CD4-positive, alpha-beta T cell (primary cell): ENCODE measurements at regions not wholly inside any gene's neighbourhood (a gene's known extent, or its start where the extent isn't known, plus 50 kb on each side); places are given as distances from the start of the nearest gene placed in this dataset.

Source experiments
- ATAC-seq: fragments of 200-7000 bp; cut with Tn5 transposase; one replicate; pipeline ENCODE4 v1.10.0; 2022; ENCODE audit warnings: mild to moderate bottlenecking; ENCODE audit not compliant: poor library complexity
- CTCF ChIA-PET: fragments of 350-600 bp; sonication (Branson Sonifier 250); formaldehyde crosslinking; loops from one replicate; lab custom pipeline; 2021; ENCODE audit warnings: antibody characterized with exemption, inconsistent platforms; lab: Charles Lee
- POLR2A ChIA-PET: fragments of 350-600 bp; sonication (Branson Sonifier 250); formaldehyde crosslinking; loops from one replicate; lab custom pipeline; 2021; ENCODE audit warnings: antibody characterized with exemption, inconsistent platforms; lab: Charles Lee
- DNase-seq, 14 experiments: peaks; one replicate each; pipeline ENCODE4 v3.0.0-alpha.2; 2013 to 2020; ENCODE audit warnings: mixed read lengths in 2 of 14
- H3K27ac ChIP-seq, 2 donors: one replicate each; pipeline versions ENCODE4 v1.5.1 to v1.7.0; 2013; ENCODE audit warnings: low read length in 2 of 2, low read depth in 1 of 2, mild to moderate bottlenecking in 1 of 2
- H3K27me3 ChIP-seq, 2 experiments: 1 replicate in 1 of 2; 2 replicates in 1 of 2; pipeline versions ENCODE4 v1.6.1 to v1.7.0; 2013; ENCODE audit warnings: low read length in 2 of 2, control low read depth in 1 of 2, mild to moderate bottlenecking in 1 of 2, moderate library complexity in 1 of 2; ENCODE audit not compliant: insufficient read depth in 2 of 2, control insufficient read depth in 1 of 2
- H3K36me3 ChIP-seq: one replicate; pipeline ENCODE4 v1.6.1; 2013; ENCODE audit warnings: low read length, control low read depth; ENCODE audit not compliant: insufficient read depth
- H3K4me1 ChIP-seq: one replicate; pipeline ENCODE4 v1.6.1; 2013; ENCODE audit warnings: low read length, control low read depth; ENCODE audit not compliant: insufficient read depth
- H3K4me3 ChIP-seq: one replicate; pipeline ENCODE4 v1.5.1; 2013; ENCODE audit warnings: mild to moderate bottlenecking, low read length, moderate library complexity
- H3K9me3 ChIP-seq, 2 experiments: 1 replicate in 1 of 2; 2 replicates in 1 of 2; pipeline versions ENCODE4 v1.6.1 to v1.7.0; 2013; ENCODE audit warnings: low read length in 2 of 2, mild to moderate bottlenecking in 2 of 2, control low read depth in 1 of 2, moderate library complexity in 1 of 2; ENCODE audit not compliant: control insufficient read depth in 1 of 2, insufficient read depth in 1 of 2
- H3K27ac Mint-ChIP-seq: one replicate; pipeline ENCODE4 v1.8.0; 2020; ENCODE audit warnings: mixed read lengths
- H3K27me3 Mint-ChIP-seq: one replicate; pipeline ENCODE4 v1.8.0; 2021; ENCODE audit warnings: mixed read lengths
- H3K36me3 Mint-ChIP-seq: one replicate; pipeline ENCODE4 v1.8.0; 2021; ENCODE audit warnings: low read depth, mixed read lengths
- H3K4me1 Mint-ChIP-seq: one replicate; pipeline ENCODE4 v1.8.0; 2021; ENCODE audit warnings: low read depth, mixed read lengths
- H3K4me3 Mint-ChIP-seq: one replicate; pipeline ENCODE4 v1.8.0; 2020; ENCODE audit warnings: mild to moderate bottlenecking, mixed read lengths
- H3K9me3 Mint-ChIP-seq: one replicate; pipeline ENCODE4 v1.8.0; 2020; ENCODE audit warnings: mixed read lengths
- CTCF ChIP-seq: fragments of 200-600 bp; IDR thresholded peaks from one replicate; pipeline ENCODE4 v1.8.0; 2022; ENCODE audit warnings: antibody characterized with exemption, mild to moderate bottlenecking
- intact Hi-C, 2 experiments: fragments of 100-400 bp; cut with DNase I in 1 of 2; cut with micrococcal nuclease in 1 of 2; formaldehyde crosslinking; loops; one replicate each; pipeline versions ENCODE4 v1.15.1 to v1.9.0; 2023 to 2025; cut with DNase I, micrococcal nuclease

- ATAC-seq (no peak), DNase-seq (no peak)
- no peak overlapping the region for H3K4me3 ChIP-seq
- CTCF ChIA-PET = no interaction called here
- Mint-ChIP-seq H3K27me3 (no peaks in the 10 kb centered on the region), H3K4me3 (no peak overlapping the region), H3K9me3 (no peaks in the 10 kb centered on the region), H3K4me1 (no peaks in the 10 kb centered on the region), H3K36me3 (no peaks in the 10 kb centered on the region), H3K27ac (no peak overlapping the region)
- H3K9me3 ChIP-seq = no peaks in the 10 kb centered on the region
- H3K4me1 ChIP-seq = no peaks in the 10 kb centered on the region
- H3K27ac ChIP-seq = no peak overlapping the region
- no peak for TF ChIP-seq CTCF
- intact Hi-C loops = no loop called here
- POLR2A ChIA-PET = no interaction called here
- no peaks in the 10 kb centered on the region for H3K36me3 ChIP-seq
- H3K27me3 ChIP-seq = no peaks in the 10 kb centered on the region
These were observed 739.2 kb downstream of the MRPL39 start for GRCh38 chr21:24868117-24868516.

- H3K4me1 Mint-ChIP-seq = no peaks in the 10 kb centered on the region
- ChIA-PET POLR2A (no interaction called here), CTCF (no interaction called here)
- Histone ChIP-seq H3K36me3 (no peaks in the 10 kb centered on the region), H3K4me3 (no peak overlapping the region), H3K27ac (no peak overlapping the region), H3K27me3 (no peaks in the 10 kb centered on the region), H3K4me1 (no peaks in the 10 kb centered on the region), H3K9me3 (no peaks in the 10 kb centered on the region)
- H3K9me3 Mint-ChIP-seq = no peaks in the 10 kb centered on the region
- TF ChIP-seq CTCF = no peak
- no peak overlapping the region for H3K4me3 Mint-ChIP-seq
- H3K36me3 Mint-ChIP-seq = no peaks in the 10 kb centered on the region
- no peaks in the 10 kb centered on the region for H3K27me3 Mint-ChIP-seq
- ATAC-seq (no peak), DNase-seq (no peak)
- intact Hi-C loops = no loop called here
- H3K27ac Mint-ChIP-seq = no peak overlapping the region
These were observed 745.8 kb downstream of the MRPL39 start for GRCh38 chr21:24861471-24861870.

GRCh38 chr21:24856326-24856725, 751.0 kb downstream of the MRPL39 start:
- ATAC-seq (no peak), DNase-seq (no peak)
- Histone ChIP-seq H3K36me3 (no peaks in the 10 kb centered on the region), H3K4me3 (no peak overlapping the region), H3K9me3 (no peaks in the 10 kb centered on the region), H3K4me1 (no peaks in the 10 kb centered on the region), H3K27me3 (no peaks in the 10 kb centered on the region), H3K27ac (no peak overlapping the region)
- intact Hi-C loops = no loop called here
- Mint-ChIP-seq H3K4me1 (no peaks in the 10 kb centered on the region), H3K27ac (no peak overlapping the region), H3K9me3 (peaks cover 4% of the 10 kb centered on the region), H3K4me3 (no peak overlapping the region), H3K36me3 (no peaks in the 10 kb centered on the region), H3K27me3 (no peaks in the 10 kb centered on the region)
- TF ChIP-seq CTCF = no peak
- CTCF ChIA-PET = no interaction called here
- POLR2A ChIA-PET = no interaction called here
